Fibroblast of peridontal ligament (primary cell): ENCODE measurements at regions not wholly inside any gene's neighbourhood (a gene's known extent, or its start where the extent isn't known, plus 50 kb on each side); places are given as distances from the start of the nearest gene placed in this dataset.
"Not testable (repeated sequence)": the region's sequence is repeated elsewhere in the genome, so short reads cannot be mapped to it uniquely, and the experiment has no call there.

Experiments
- DNase-seq: peaks from one replicate; pipeline ENCODE4 v3.0.0-alpha.2; 2010; ENCODE audit errors: extremely low read depth

GRCh38 chr6:27157459-27158315 lies 89.8 kb upstream of the PRSS16 start:
- DNase-seq: peak; percentile 76

GRCh38 chr6:27158316-27158643 lies 89.2 kb upstream of the PRSS16 start:
- DNase-seq: no peak

DNA sequence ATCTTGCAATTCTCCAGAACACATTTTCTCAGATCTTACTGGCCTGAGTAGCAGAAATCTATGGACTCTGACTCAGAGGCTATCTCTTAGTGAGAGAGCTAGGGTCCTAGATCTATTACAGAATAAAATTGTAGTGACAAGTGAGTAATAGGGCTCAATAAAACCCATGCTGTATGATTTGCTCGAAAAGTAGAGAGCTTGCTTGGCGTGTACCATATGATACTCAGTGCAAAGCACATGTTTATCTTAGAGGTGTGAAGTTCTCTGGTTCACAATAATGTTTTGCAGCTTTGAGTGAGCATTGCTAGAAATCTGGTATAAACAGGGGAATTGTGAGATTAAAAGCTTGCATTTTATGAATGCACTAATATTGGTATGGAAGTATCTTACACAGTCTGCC lies 87.8 kb upstream of the PRSS16 start:
- no peak for DNase-seq

GRCh38 chr6:27161115-27161514 lies 86.4 kb upstream of the PRSS16 start:
- DNase-seq: no peak

- DNase-seq: no peak
Measured at GRCh38 chr6:27161603-27161945, 85.9 kb upstream of the PRSS16 start.

GRCh38 chr6:27161946-27162603 lies 85.4 kb upstream of the PRSS16 start:
- DNase-seq: peak; percentile 80

GRCh38 chr6:27163834-27164233 lies 83.7 kb upstream of the PRSS16 start:
- DNase-seq: no peak

- peak; percentile 56 for DNase-seq
Measured at GRCh38 chr6:27168108-27168507, 79.4 kb upstream of the PRSS16 start.

DNA sequence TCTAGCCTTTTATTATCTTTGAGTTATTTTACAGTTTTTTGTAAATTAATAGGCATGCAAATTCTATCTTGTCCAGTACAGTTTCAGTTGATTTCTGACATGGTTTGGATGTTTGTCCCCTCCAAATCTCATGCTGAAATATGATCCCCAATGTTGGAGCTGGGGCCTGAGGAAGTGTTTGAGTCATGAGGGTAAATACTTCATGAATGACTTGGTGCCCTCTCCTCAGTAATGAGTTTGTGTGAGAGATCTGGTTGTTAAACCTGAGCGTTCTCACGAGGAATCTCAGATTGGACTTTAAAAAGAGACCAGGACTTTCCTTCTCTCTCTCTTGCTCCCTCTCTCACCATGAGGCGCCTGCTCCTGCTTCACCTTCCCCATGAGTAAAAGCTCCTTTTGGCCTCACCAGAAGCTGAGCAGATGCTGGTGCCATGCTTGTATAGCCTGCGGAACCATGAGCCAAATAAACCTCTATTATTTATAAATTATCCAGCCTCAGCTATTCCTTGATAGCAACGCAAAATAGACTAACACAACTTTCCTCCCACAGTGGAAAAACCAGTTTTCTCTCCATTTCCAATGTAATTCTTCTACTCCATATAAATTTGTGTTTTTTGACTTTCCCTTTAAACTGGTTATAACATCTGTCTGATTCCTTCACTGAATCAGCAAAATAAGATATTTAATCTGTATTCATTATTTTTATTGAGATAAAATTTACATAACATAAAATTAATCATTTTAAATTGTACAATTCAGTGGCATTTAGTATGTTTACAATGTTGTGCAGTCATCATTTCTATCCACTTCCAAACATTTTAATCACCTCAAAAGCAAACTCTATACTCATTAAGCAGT lies 78.7 kb upstream of the PRSS16 start:
- peak; percentile 82 for DNase-seq

DNA sequence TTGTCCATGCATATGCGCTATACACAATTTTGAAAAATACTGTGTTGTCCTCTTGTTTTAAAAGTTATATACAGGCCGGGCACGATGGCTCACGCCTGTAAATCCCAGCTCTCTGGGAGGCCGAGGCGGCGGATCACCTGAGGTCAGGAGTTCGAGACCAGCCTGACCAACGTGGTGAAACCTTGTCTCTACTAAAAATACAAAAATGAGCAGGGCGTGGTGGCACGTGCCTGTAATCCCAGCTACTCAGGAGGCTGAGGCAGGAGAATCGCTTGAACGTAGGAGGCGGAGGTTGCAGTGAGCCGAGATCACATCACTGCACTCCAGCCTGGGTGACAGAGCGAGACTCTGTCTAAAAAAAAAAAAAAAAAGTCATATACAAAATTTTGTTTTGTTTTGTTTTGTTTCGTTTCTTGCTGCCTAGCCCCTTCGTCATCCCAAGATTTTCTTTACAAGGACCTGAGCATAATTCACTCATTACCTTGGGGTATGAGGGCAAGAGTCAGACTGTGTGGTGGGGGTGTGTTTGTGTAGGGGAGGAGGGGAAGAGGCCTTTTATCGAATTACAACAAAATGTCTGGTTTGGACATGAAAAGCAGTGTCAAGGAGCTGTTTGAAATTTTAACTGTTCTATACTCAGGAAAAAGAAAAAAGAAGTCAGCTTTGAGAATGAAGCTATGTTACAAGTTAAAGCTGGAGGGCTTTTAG lies 74.8 kb upstream of the PRSS16 start:
- DNase-seq: not testable (repeated sequence)

DNA sequence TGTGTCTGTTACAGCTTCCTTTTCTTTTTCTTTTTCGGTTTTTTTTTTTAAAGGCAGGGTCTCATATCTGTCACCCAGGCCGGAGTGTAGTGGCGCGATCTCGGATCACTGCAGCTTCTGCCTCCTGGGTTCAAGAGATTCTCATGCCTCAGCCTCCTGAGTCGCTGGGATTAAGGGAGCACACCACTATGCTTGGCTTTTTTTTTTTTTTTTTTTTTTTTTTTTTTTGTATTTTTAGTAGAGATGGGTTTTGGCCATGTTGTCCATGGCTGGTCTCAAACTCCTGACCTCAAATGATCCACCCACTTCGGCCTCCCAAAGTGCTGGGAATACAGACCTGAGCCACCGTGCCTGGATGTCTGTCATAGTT lies 74.3 kb upstream of the PRSS16 start:
- DNase-seq: not testable (repeated sequence)

- DNase-seq: no peak
Measured at GRCh38 chr6:27174958-27175357, 72.5 kb upstream of the PRSS16 start.

GRCh38 chr6:27176096-27176495 lies 71.4 kb upstream of the PRSS16 start:
- peak; percentile 51 for DNase-seq

DNA sequence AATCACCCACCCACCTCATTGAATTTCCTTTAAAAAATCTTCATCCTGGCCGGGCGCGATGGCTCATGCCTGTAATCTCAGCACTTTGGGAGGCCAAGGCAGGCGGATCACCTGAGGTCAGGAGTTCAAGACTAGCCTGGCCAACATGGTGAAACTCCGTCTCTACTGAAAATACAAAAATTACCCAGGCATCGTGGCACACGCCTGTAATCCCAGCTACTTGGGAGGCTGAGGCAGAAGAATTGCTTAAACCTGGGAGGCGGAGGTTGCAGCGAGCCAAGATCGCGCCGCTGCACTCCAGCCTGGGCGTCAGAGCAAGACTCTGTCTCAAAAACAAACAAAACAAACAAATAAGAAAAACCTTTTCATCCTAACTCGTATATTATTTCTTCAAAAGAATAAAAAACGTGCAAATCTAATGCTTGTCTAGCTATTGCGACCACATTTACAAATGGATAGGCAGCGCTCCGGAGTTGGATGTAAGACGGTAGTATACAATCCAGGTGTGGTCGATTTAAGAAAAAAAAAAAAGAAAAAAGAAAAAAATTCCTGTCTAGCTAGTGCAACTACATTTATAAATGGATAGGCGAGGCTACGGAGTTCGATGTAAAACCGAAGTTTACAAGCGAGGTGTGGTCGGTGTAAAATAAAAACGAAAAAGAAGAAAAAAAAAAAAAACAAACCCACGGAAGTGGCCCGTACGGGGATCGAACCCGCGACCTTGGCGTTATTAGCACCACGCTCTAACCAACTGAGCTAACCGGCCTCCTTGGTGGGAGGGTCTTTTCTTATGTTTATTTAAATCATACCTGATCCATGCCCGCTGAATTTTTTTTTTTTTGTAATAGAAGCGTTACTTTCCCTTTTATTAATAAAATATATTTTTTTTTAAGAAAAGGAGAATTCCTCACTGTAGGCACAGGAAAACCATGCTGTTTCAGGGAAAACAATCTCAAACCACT lies 70.7 kb upstream of the PRSS16 start:
- DNase-seq: peak; percentile 62

GRCh38 chr6:27177485-27178406 lies 69.8 kb upstream of the PRSS16 start:
- DNase-seq: peak; percentile 93

GRCh38 chr6:27178407-27178730 lies 69.1 kb upstream of the PRSS16 start:
- no peak for DNase-seq

DNA sequence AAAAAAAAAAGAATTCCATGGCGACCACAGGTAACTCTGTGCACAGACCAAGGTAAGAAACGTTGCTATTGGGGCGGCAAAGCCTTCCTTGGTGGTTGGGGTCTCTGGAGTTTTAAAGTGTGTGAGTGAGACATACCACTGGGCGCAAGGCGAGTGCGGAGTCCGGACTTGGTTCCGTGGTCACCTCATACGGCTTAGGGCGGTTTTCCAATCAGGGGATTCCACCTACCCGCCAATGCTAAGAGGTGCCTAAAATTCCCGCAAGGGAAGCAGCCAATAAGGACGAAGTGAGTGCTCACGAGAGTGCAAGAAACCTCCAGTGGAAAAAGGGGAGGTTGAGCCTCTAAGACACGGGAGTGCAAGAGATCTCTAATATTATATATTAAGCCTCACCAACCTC lies 68.6 kb upstream of the PRSS16 start:
- DNase-seq: no peak

DNA sequence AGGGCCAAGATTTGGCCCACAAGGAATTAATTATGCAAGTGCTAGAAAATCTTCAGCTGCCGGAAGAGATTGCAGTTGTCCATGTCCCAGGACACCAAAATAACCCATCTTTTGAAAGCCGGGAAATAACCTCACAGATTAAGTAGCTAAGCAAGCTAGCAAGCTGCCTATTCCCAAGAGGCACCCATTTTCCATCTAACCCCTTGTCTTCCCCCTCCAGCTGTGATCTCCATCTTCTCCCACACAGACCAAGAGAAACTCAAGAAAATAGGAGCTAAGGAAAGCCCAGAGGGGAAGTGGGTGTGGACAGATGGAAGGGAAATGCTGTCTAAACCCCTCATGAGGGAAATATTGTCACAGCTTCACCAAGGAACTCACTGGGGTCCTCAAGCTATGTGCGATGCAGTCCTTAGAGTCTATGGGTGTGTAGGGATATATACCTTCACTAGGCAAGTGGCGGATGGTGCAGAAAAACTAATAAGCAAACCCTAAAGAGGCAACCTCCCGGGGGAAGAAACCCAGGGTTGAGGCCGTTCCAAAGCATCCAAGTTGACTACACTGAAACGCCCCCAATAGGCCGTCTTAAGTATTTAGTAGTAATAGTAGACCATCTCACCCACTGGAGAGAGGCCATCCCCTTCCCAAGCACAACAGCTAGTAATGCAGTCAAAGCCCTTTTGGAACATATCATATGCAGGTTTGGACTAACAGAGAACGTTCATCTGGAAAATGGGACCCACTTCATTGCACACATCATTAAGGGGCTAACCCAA lies 64.3 kb upstream of the PRSS16 start:
- DNase-seq: no peak
